ENCODE measurements at regions not wholly inside any gene's neighbourhood (a gene's known extent, or its start where the extent isn't known, plus 50 kb on each side); places are given as distances from the start of the nearest gene placed in this dataset.

- Histone ChIP-seq H3K36me3 (no peaks in the 10 kb centered on the region), H3K27me3 (no peaks in the 10 kb centered on the region), H3K9me3 (no peaks in the 10 kb centered on the region), H3K27ac (no peak overlapping the region), H3K4me1 (no peaks in the 10 kb centered on the region), H3K4me3 (no peak overlapping the region)
- no peak for FAIRE-seq
- intact Hi-C loops (cut with DNase I): no loop called here
- no peak for DNase-seq
- WGBS, 2 donors: 60 to 72% methylated on average over 2 of the region's 2 CpGs
- TF ChIP-seq, protein P1, sequence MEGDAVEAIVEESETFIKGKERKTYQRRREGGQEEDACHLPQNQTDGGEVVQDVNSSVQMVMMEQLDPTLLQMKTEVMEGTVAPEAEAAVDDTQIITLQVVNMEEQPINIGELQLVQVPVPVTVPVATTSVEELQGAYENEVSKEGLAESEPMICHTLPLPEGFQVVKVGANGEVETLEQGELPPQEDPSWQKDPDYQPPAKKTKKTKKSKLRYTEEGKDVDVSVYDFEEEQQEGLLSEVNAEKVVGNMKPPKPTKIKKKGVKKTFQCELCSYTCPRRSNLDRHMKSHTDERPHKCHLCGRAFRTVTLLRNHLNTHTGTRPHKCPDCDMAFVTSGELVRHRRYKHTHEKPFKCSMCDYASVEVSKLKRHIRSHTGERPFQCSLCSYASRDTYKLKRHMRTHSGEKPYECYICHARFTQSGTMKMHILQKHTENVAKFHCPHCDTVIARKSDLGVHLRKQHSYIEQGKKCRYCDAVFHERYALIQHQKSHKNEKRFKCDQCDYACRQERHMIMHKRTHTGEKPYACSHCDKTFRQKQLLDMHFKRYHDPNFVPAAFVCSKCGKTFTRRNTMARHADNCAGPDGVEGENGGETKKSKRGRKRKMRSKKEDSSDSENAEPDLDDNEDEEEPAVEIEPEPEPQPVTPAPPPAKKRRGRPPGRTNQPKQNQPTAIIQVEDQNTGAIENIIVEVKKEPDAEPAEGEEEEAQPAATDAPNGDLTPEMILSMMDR (IDR thresholded peaks at IDR 0.05): no peak
- no peak for ATAC-seq
Measured at GRCh38 chr6:54440549-54440948, 132.3 kb downstream of the TINAG start.

DNA sequence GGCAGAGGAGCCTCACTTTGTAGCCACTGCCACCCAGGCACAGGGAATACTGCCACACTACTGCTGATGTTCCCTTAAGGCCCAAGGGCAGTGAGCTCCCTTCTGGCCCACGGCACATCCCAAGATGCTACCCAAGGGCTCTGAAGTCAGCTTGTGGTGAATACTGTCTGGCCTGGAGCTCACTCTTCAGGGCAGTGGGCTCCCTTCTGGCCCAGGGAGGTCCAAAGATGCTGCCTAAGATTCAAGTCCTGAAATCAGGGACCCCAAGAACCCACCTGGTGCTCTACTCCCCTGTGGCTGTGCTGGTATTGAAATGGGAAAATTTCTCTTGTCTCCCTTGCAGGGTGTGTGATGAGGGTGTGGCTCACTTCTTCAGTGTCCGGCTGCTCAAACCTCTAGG, 132.8 kb downstream of the TINAG start:
- H3K36me3 ChIP-seq: no peaks in the 10 kb centered on the region
- TF ChIP-seq, protein P1 (IDR thresholded peaks at IDR 0.05): no peak
- H3K4me3 ChIP-seq: no peak overlapping the region
- ATAC-seq (no peak), FAIRE-seq (no peak), DNase-seq (no peak)
- no peak overlapping the region for H3K27ac ChIP-seq
- intact Hi-C loops (cut with DNase I): no loop called here
- H3K9me3 ChIP-seq: no peaks in the 10 kb centered on the region
- H3K27me3 ChIP-seq: no peaks in the 10 kb centered on the region
- 76 to 91% methylated on average over 2 of the region's 2 CpGs for WGBS, 2 donors
- no peaks in the 10 kb centered on the region for H3K4me1 ChIP-seq

DNA sequence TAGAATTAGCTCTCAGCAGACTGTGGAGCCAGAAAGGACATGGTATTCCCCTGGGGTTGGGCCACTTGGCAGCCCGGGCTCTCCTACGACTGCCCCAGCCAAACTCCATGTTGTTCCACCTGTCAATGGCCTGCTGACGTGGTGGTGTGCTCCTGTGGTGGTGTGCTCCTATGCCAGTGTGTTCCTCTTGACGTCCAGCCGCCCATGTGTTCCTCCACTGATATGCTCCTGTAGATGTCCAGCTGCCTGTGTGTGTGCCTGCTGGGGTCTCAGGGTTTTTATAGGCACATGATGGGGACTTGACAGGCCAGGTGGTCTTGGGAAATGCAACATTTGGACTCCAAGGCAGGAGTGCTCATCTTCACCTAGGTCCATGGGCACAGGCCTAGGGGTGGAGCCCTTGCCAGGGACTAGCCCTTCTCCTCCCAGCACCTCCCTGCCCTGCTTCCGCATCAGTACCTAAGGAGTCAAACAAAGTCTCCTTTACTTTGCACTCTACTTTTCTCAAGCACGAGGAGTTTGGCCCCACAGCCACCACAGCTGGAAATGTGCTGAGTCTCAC, 133.5 kb downstream of the TINAG start:
- Histone ChIP-seq H3K27ac (no peak overlapping the region), H3K4me1 (no peaks in the 10 kb centered on the region), H3K4me3 (no peak overlapping the region), H3K9me3 (no peaks in the 10 kb centered on the region), H3K27me3 (no peaks in the 10 kb centered on the region), H3K36me3 (no peaks in the 10 kb centered on the region)
- WGBS, 2 donors: 72 to 78% methylated on average over 7 of the region's 7 CpGs
- TF ChIP-seq, protein P1 (IDR thresholded peaks at IDR 0.05): no peak
- FAIRE-seq (no peak), DNase-seq (no peak), ATAC-seq (no peak)
- intact Hi-C loops (cut with DNase I): no loop called here

GRCh38 chr6:54445207-54445606, 137.0 kb downstream of the TINAG start:
- no peaks in the 10 kb centered on the region for H3K9me3 ChIP-seq
- H3K4me3 ChIP-seq: no peak overlapping the region
- no peaks in the 10 kb centered on the region for H3K4me1 ChIP-seq
- TF ChIP-seq, protein P1 (IDR thresholded peaks at IDR 0.05): no peak
- FAIRE-seq (peak; percentile 43), ATAC-seq (no peak), DNase-seq (no peak)
- intact Hi-C loops (cut with DNase I): no loop called here
- no peak overlapping the region for H3K27ac ChIP-seq
- H3K36me3 ChIP-seq: no peaks in the 10 kb centered on the region
- H3K27me3 ChIP-seq: no peaks in the 10 kb centered on the region

- WGBS, 2 donors: 60 to 73% methylated on average over 4 of the region's 4 CpGs
- H3K27ac ChIP-seq: no peak overlapping the region
- ATAC-seq (no peak), DNase-seq (no peak), FAIRE-seq (no peak)
- H3K36me3 ChIP-seq: no peaks in the 10 kb centered on the region
- no peaks in the 10 kb centered on the region for H3K27me3 ChIP-seq
- H3K4me3 ChIP-seq: no peak overlapping the region
- intact Hi-C loops (cut with DNase I): no loop called here
- TF ChIP-seq, protein P1 (IDR thresholded peaks at IDR 0.05): no peak
- no peaks in the 10 kb centered on the region for H3K9me3 ChIP-seq
- H3K4me1 ChIP-seq: no peaks in the 10 kb centered on the region
Measured at GRCh38 chr6:54448617-54449016, 140.4 kb downstream of the TINAG start.
